ENCODE measurements at regions not wholly inside any gene's neighbourhood (a gene's known extent, or its start where the extent isn't known, plus 50 kb on each side); places are given as distances from the start of the nearest gene placed in this dataset.

- TF ChIP-seq, protein P1, sequence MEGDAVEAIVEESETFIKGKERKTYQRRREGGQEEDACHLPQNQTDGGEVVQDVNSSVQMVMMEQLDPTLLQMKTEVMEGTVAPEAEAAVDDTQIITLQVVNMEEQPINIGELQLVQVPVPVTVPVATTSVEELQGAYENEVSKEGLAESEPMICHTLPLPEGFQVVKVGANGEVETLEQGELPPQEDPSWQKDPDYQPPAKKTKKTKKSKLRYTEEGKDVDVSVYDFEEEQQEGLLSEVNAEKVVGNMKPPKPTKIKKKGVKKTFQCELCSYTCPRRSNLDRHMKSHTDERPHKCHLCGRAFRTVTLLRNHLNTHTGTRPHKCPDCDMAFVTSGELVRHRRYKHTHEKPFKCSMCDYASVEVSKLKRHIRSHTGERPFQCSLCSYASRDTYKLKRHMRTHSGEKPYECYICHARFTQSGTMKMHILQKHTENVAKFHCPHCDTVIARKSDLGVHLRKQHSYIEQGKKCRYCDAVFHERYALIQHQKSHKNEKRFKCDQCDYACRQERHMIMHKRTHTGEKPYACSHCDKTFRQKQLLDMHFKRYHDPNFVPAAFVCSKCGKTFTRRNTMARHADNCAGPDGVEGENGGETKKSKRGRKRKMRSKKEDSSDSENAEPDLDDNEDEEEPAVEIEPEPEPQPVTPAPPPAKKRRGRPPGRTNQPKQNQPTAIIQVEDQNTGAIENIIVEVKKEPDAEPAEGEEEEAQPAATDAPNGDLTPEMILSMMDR (IDR thresholded peaks at IDR 0.05): no peak
- peaks cover 6% of the 10 kb centered on the region for H3K9me3 Mint-ChIP-seq (ENCODE audit: low read depth)
- no peak overlapping the region for H3K27ac Mint-ChIP-seq (ENCODE audit: unreplicated experiment)
- no peak overlapping the region for H3K4me3 Mint-ChIP-seq (ENCODE audit: unreplicated experiment)
- no peaks in the 10 kb centered on the region for H3K36me3 Mint-ChIP-seq (ENCODE audit: low read depth)
- H3K27me3 Mint-ChIP-seq (ENCODE audit: low read depth): no peaks in the 10 kb centered on the region
- no peaks in the 10 kb centered on the region for H3K4me1 Mint-ChIP-seq (ENCODE audit: low read depth)
- no peak for DNase-seq (ENCODE audit: low spot score)
Observed at GRCh38 chr19:32181216-32181920, 164.0 kb upstream of the ZNF507 start.

DNA sequence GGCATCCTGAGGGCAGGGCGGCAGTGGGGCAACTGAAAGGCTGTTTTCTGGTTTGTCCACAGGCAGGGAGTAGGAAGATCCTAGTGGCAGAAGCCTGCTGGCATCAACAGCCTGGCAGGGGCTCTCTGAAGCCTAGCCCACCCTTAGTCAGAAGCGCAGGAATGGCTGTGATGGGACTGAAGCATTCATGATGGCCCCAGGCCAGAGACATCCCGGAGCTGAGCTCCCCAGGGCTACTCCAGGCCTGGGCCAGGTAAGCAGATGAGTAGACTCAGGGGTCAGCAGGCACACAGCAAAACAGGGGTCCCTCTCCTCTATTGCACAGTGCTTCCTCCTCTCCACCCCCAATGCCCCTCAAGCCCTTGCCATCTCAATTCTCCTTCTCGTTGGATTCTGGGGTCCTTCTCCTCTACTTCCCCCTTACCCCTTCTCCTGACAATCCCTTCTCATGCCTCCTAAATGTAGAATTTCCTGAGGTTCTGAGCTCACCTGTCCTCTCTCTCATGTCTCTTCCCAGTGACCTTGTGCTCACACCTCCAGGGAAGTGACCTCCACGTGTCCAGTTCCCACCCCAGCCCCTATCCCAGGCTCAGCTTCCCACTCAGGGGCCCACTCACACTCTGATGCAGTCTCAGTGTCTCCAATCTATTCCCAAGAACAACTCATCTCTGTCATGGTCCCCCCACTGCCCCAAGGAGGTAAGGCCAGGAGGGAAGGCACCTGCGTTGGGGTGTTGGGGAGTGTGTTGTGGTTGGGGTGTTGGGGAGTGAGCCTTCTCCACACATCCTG lies 158.7 kb upstream of the ZNF507 start:
- DNase-seq (ENCODE audit: low spot score): no peak
- Mint-ChIP-seq H3K27me3 (ENCODE audit: low read depth) (no peaks in the 10 kb centered on the region), H3K36me3 (ENCODE audit: low read depth) (no peaks in the 10 kb centered on the region), H3K27ac (ENCODE audit: unreplicated experiment) (no peak overlapping the region), H3K4me1 (ENCODE audit: low read depth) (no peaks in the 10 kb centered on the region), H3K4me3 (ENCODE audit: unreplicated experiment) (no peak overlapping the region), H3K9me3 (ENCODE audit: low read depth) (peaks cover 6% of the 10 kb centered on the region)
- TF ChIP-seq, protein P1 (IDR thresholded peaks at IDR 0.05): no peak

DNA sequence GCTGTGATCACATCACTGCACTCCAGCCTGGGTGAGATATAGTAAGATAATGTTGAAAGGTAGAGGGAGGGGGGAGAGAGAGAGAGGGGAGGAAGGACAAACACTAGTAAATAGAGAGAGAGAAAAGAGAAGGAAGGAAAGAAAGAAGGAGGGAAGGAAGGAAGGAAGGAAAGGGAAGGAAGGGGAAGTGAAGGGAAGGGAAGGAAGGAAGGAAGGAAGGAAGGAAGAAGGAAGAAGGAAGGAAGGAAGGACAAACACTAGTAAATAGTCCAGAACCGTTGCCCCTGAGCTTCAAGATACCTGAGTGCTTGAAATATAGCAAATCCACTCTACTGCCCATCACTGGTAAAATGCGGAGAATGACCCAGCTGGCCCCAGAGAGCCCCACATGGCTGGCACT lies 156.5 kb upstream of the ZNF507 start:
- DNase-seq (ENCODE audit: low spot score): no peak
- H3K27me3 Mint-ChIP-seq (ENCODE audit: low read depth): no peaks in the 10 kb centered on the region
- no peak overlapping the region for H3K4me3 Mint-ChIP-seq (ENCODE audit: unreplicated experiment)
- no peak overlapping the region for H3K27ac Mint-ChIP-seq (ENCODE audit: unreplicated experiment)
- H3K36me3 Mint-ChIP-seq (ENCODE audit: low read depth): no peaks in the 10 kb centered on the region
- H3K4me1 Mint-ChIP-seq (ENCODE audit: low read depth): no peaks in the 10 kb centered on the region
- peaks cover 9% of the 10 kb centered on the region for H3K9me3 Mint-ChIP-seq (ENCODE audit: low read depth)
- TF ChIP-seq, protein P1 (IDR thresholded peaks at IDR 0.05): no peak

DNA sequence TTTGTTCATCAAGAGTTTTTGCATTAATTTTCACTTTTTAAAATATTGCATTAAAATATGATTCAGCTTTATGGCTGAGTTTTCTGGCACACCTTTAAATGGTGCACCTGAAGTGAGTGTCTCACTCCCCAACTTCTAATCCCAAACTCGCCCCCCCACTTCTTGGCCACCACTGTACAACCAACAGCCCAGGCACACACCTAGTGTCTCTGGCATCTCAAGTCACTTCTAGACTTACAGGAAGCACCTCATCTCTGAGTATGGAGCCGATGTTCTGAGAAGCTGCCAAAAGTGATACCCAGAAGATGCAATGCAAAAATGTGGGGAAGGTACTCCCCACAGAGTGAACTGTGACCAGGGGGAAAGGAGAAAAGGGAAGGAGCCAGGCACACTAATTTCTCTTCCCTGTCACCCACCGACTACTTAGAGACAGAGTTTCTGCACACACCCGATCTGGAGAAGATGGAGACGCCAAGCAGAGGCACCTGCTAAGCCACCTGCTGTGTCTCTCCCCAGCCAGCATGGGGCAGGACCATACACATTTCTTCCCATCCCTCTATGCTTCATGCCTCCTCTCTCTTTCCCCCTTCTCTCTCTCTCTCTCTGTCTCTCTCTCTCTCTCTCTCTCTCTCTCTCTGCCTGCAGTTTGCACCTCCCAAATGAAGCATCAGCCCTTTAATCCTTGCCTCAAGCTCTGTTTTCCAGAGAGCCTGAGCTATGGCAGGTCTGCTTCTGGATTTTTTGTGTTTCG lies 155.3 kb upstream of the ZNF507 start:
- no peak overlapping the region for H3K4me3 Mint-ChIP-seq (ENCODE audit: unreplicated experiment)
- no peak for DNase-seq (ENCODE audit: low spot score)
- TF ChIP-seq, protein P1 (IDR thresholded peaks at IDR 0.05): no peak

DNA sequence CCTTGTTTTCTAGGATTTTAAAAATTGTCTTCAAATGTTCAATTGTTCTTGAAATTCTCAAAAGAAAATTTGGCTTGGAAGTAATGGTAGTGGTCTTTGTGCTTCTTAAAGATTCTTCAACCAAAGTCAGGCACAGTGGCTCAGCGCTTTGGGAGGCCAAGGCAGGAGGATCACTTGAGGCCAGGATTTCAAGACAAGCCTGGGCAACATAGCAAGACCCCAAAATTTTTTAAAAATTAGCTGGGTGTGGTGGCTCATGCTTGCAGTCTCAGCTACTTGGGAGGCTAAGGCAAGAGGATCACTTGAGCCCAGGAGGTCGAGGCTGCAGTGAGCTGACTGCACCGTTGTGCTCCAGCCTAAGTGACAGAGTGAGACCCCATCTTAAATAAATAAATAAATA lies 153.5 kb upstream of the ZNF507 start:
- H3K4me3 Mint-ChIP-seq (ENCODE audit: unreplicated experiment): no peak overlapping the region
- H3K9me3 Mint-ChIP-seq (ENCODE audit: low read depth): peaks cover 7% of the 10 kb centered on the region
- no peaks in the 10 kb centered on the region for H3K36me3 Mint-ChIP-seq (ENCODE audit: low read depth)
- no peak for DNase-seq (ENCODE audit: low spot score)
- H3K27ac Mint-ChIP-seq (ENCODE audit: unreplicated experiment): no peak overlapping the region
- TF ChIP-seq, protein P1 (IDR thresholded peaks at IDR 0.05): no peak
- H3K4me1 Mint-ChIP-seq (ENCODE audit: low read depth): no peaks in the 10 kb centered on the region
- no peaks in the 10 kb centered on the region for H3K27me3 Mint-ChIP-seq (ENCODE audit: low read depth)

More for the DNA sequence above, 155.3 kb upstream of the ZNF507 start:
- H3K9me3 Mint-ChIP-seq (ENCODE audit: low read depth): peaks cover 7% of the 10 kb centered on the region
- no peaks in the 10 kb centered on the region for H3K36me3 Mint-ChIP-seq (ENCODE audit: low read depth)
- no peak overlapping the region for H3K27ac Mint-ChIP-seq (ENCODE audit: unreplicated experiment)
- H3K4me1 Mint-ChIP-seq (ENCODE audit: low read depth): no peaks in the 10 kb centered on the region
- H3K27me3 Mint-ChIP-seq (ENCODE audit: low read depth): no peaks in the 10 kb centered on the region

All from chondrocyte (in vitro differentiated cells).